HG02678 (cell line): ENCODE measurements at regions not wholly inside any gene's neighbourhood (a gene's known extent, or its start where the extent isn't known, plus 50 kb on each side); places are given as distances from the start of the nearest gene placed in this dataset.

ENCODE experiments used
- ATAC-seq: cut with Tn5 transposase; IDR thresholded peaks from one replicate; pipeline ENCODE4 v1.9.1; 2021; ENCODE audit warnings: mild to moderate bottlenecking, moderate library complexity; ENCODE audit not compliant: unreplicated experiment

DNA sequence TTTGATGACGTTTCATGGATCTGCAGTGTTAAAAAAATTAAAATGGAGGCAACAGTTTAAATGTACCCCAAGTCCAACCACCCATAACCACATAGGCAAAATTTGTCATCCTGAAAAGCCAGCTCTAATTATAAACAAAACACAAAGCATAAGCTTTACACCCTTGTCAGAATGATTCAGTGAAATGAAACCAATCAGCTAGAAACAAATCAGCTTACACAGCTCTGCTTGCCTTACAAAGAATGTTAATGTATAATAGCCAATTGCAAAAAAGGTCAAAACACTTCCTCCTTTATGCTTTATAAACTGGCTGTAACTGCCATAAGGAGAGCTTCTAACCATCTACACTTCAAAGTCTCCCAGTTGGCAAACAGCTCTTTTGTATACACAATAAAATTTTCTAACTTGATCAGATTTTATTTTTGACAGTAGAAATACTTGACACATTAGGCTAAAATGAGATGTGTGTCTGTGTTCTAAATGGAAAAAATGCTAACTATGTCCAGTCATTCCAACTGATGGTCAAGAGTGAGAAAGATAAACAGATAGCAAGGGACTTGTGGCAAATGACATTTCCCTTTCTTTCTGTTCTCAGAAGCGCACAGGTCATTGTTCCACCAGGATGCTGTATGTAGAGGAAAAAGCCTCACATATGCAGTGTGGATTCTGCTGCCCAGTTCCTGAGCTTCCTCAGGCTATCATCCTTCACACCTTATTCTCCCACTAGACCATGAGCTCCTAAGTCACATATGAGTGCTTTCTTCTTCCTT, 344.3 kb upstream of the ID4 start:
- ATAC-seq, result no peak

DNA sequence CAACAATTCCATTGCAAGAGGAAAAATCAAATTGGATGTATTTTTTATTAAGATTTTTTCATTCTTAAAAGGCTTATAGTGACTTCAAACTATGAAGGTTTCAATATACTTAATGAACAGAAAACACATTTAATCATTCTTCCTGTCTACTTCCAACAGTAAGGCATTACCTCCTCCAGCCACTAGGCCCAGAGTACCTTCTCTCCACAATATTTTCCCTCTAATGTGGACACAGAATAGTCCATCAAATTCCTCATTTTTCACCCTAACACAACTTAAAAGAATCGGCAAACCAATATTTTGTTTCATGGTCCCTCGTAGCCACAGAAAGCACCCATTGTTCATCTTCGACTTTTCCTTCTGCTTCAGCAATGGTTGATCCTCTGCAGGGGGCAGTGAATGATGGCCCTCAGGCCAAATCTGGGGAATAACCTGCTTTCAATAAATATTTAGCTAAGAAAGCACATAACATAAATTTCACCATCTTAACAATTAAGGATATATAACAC, 335.4 kb upstream of the ID4 start:
- no peak for ATAC-seq

- ATAC-seq, result no peak
These were observed 334.9 kb upstream of the ID4 start for GRCh38 chr6:19502301-19502700.

GRCh38 chr6:19515939-19516338, 321.2 kb upstream of the ID4 start:
- ATAC-seq, result no peak

DNA sequence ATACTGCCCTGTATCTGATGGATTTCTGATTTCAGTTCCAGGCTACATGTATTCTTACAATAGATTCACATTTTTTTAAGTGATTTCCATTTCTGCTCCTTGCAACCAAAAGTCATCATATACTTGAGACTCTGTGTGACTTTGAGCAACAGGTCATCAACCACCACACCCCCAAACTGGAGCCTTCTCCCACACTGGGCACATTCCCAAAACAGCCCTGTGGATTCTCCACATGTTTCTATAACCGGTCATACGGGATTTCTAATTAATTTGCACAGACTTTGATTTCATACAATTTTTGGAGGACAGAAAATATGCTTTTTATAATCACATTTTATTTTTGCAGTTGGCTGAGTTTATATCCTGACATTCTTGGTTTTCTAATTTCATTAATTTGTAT, 317.2 kb upstream of the ID4 start:
- ATAC-seq, result no peak

DNA sequence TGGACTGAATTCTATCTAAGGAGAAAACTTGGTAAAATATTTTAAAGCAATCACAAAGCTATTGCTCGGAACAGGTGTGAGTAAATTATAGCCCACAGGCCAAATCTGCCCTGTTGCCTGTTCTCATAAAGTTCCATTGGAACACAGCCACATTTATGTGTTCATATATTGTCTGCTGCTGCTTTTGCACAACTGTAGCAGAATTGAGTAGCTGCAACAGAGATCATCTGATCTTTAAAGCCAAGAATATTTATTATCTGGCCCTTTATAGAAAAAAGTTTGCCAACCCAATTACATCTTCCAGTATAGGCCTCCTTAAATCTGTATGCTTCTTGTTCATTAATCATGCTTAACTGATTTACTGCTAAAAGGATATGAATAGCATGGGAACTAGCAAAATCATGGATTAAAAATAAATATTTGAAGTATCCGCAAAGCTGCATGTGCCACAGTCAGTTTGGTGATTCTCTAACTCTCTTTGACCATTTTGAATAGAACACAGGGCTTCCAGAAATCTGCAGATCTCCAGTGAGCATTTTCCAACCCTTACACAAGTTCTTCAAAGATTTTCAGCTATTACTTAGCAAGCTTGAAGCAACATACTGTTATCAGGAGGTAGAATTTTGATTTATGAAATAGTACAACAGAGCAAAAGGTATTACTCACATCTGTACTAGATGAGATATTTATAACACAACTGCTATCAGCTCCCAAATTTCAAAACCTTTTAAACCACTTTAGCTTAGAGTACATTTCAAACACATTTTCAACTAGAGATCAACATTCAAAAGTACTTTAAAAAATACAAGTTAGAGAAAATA, 312.6 kb upstream of the ID4 start:
- no peak for ATAC-seq

GRCh38 chr6:19525673-19526072, 311.5 kb upstream of the ID4 start:
- no peak for ATAC-seq

DNA sequence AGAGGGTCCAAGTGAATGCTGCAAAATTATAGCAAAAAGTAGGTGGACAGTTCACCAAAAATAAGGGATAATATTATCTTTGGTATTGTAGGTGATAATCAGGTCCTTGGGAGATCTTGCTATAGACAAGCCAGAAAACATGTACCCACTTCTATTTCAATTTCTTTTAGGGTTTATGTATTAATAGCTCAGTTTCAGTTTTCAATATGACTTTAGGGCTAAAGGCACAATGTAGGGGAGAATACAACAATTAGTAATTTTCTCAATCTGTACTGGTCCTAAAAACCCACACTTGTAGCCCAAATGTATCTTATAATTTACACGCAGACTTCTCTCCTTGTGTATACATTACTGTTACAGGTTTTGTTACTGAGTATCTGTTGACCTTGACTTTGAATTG, 307.0 kb upstream of the ID4 start:
- no peak for ATAC-seq

- ATAC-seq, result no peak
These were observed 301.8 kb upstream of the ID4 start for GRCh38 chr6:19535351-19535750.

DNA sequence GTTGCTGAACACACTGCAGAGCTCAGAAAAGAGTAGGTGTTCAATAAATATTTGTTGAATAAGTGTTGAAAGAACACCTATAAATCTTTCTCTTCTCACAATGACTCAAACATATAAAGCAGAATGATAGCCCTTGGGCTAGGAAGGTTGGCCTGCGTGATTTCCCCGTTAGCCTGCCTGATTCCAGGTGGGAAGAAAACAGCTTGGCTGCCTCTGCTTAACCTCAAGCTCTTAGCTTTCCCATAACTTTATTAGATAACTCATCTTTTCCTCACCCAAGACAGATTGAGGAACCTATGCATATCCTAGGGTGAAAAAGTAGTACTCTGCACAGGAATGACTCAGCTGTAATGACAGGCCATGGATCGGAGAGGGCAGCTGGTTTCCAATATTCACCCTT, 300.3 kb upstream of the ID4 start:
- no peak for ATAC-seq

GRCh38 chr6:19538096-19538495, 299.1 kb upstream of the ID4 start:
- ATAC-seq, result no peak

DNA sequence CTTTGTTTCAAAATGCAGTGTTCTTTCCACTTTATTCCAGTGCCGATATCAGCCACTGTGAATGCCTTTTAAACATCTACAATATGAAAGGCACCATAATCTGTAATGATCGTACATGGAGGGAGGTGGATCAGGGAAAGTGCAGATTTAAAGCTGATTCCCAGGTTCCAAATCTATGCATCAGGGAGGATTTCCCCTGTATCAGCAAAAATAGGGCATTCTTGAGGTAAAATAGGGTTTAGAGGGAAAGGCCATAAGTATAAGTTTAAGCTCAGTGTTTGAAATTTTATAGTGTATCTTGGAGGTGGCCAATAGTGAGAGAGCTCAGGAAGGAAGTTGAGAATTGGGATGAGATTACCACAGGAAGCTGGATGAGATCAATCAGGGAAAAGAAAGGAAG, 289.7 kb upstream of the ID4 start:
- ATAC-seq, result no peak

DNA sequence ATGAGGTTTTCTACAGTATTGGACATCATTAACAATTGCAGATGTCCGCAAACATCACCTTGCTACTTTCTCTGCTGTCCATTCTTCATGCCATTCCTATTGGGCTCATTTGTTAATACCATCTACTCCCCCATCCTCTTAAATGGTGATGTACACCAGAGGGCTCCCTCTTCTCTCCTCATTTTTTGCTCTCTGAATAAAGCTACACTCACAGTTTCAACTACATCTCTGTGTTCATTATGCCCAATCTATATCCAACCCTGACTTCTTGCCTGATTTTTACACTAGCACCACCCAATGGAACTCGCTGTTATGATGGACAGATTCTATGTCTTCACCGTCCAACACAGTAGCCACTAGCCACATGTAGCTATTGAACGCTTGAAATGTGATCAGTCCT, 288.1 kb upstream of the ID4 start:
- no peak for ATAC-seq

DNA sequence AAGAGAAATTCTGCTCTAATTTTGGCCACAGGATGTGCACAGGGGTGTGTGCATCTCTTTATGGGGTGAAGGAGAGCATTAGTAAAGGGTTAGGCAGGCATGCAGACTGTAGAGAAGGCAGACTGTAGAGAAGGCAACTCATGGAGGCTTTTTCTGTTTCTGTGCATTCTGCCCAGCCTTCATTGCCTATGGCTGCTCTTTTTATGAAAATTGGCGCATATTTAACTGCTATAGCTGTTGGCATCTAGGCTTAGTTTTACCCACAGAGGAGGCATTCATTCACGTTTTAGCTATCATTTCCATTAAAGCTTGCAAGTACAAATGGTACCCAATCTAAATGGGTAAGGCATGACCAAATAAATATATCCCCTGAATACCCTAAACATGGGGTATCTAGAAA, 286.8 kb upstream of the ID4 start:
- ATAC-seq, result no peak

- ATAC-seq, result no peak
These were observed 285.6 kb upstream of the ID4 start for GRCh38 chr6:19551611-19552010.

- ATAC-seq, result no peak
These were observed 285.1 kb upstream of the ID4 start for GRCh38 chr6:19552076-19552475.

DNA sequence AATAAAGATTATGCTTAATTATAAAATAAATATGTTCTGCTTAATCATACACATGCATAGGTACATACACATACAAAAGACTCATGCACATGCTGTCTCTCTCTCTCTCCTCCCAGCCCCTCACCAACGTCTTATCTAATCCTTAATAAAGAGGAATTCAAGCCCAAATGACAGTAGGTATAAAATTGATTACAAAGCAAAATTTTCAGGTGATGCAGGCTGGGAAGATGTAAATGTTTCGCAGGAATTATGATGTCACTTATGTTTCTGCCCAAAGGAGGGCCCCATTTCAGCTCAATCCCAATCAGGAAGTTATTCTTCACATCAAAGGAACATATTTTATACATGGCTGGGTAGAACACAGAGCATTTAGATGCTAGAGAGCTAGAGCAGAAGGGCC, 284.6 kb upstream of the ID4 start:
- no peak for ATAC-seq

DNA sequence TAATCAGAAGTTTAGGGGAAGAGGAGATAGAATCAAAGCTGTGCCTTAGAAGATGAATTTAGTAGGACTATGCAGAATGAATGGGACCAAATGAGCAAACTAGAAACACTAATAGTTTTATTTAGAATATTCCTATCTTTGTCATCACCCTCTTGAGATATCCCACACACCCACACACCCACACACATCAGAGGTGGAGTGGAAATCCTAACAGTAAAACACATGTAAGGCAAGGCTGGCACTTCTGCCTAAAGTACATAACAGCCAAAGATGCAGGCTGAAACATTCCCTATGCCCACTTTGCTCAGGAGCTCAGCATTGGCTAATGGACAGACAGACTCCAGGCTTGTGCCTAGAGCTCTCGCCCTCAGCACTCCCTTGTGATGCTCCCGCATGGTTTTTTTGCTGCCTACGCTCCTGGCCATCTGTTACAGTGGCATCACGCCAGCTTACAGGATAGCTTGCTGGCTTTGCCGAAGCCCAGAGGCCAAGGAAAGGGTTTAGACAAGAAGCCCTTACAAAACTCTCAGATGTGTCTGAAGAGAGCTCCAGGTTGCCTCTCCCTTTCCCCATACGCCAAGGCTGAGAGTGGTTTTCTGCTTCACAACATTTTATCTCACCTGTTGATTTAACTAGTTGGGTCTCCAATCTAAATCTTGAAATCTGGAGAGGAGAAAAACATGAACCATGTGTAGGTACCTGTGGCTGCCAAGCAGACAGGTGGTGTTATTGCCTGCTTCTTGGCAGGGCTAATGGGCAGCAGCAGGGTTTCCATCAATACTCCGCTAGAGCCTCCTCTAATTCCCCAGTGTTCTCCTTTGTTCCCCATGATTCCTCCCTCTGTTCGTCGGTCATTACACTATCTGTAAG, 282.6 kb upstream of the ID4 start:
- ATAC-seq, result no peak

DNA sequence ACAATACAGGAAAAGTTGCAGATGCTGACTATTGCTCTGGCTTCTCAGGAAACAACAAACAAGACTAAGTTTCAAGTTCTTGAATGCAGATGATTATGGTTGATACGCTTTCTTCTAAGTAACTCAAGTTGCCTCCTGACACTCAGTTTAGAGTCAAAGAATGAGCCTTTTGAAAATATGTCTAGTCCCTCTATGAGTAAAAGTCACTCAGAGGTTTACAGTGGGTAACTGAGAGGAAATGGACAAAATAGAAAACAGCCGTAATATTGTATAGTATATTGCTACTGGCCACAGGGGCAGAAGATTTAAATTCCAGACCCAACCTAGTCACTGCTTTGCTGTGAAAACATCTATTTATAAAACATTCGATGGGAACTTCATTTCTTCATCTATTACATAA, 280.0 kb upstream of the ID4 start:
- no peak for ATAC-seq

DNA sequence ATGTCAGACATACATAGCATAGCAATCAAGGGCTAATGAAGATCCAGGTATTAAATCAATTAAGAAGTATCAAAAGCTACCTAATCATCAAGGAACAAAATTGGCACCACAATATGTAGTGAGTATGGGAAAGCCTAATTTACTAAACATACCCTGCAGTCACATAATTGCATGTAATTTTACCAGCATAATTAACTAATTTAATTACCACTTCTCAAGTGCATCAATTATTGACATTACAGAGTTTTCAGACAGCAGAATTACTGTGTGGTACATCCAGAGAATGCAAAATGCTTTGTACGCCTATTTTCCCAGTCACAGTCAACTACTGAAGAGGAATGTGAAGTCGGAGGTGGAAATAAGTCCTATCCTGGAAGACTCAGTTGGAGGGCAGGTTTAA, 279.0 kb upstream of the ID4 start:
- ATAC-seq, result no peak

GRCh38 chr6:19558934-19559333, 278.2 kb upstream of the ID4 start:
- ATAC-seq, result no peak
